Upper lobe of left lung (tissue), 4 donors: ENCODE measurements at regions not wholly inside any gene's neighbourhood (a gene's known extent, or its start where the extent isn't known, plus 50 kb on each side); places are given as distances from the start of the nearest gene placed in this dataset.

Experiments
- POLR2A ChIP-seq, 4 donors: fragments of 450-650 bp; IDR thresholded peaks; one replicate each; pipeline ENCODE4 v1.5.1; 2016 to 2017; ENCODE audit warnings: antibody characterized with exemption in 4 of 4, mild to moderate bottlenecking in 2 of 4
- POLR2AphosphoS5 ChIP-seq, 2 donors: sonication (generic); formaldehyde crosslinking; IDR thresholded peaks; one replicate each; pipeline ENCODE4 v1.5.1; 2017; ENCODE audit warnings: antibody characterized with exemption in 2 of 2
- TF ChIP-seq, protein P1 (sequence below), 6 experiments: fragments of 450-650 bp in 4 of 6; fragments of 200-600 bp in 2 of 6; sonication (generic) in 2 of 6; IDR thresholded peaks; one replicate each; pipeline ENCODE4 v1.5.1; 2016 to 2019; ENCODE audit warnings: antibody characterized with exemption in 6 of 6

GRCh38 chr7:98483964-98484545 is 83.2 kb upstream of the BAIAP2L1 start:
- TF ChIP-seq, protein P1, sequence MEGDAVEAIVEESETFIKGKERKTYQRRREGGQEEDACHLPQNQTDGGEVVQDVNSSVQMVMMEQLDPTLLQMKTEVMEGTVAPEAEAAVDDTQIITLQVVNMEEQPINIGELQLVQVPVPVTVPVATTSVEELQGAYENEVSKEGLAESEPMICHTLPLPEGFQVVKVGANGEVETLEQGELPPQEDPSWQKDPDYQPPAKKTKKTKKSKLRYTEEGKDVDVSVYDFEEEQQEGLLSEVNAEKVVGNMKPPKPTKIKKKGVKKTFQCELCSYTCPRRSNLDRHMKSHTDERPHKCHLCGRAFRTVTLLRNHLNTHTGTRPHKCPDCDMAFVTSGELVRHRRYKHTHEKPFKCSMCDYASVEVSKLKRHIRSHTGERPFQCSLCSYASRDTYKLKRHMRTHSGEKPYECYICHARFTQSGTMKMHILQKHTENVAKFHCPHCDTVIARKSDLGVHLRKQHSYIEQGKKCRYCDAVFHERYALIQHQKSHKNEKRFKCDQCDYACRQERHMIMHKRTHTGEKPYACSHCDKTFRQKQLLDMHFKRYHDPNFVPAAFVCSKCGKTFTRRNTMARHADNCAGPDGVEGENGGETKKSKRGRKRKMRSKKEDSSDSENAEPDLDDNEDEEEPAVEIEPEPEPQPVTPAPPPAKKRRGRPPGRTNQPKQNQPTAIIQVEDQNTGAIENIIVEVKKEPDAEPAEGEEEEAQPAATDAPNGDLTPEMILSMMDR (IDR thresholded peaks at IDR 0.05): no peak
- TF ChIP-seq POLR2AphosphoS5 (IDR thresholded peaks at IDR 0.05) (no peak), POLR2A (IDR thresholded peaks at IDR 0.05) (no peak)
